Testis (tissue), 2 donors: ENCODE measurements at regions not wholly inside any gene's neighbourhood (a gene's known extent, or its start where the extent isn't known, plus 50 kb on each side); places are given as distances from the start of the nearest gene placed in this dataset.

Source experiments
- CTCF ChIP-seq, 3 experiments: fragments of 450-650 bp in 2 of 3; fragments of 200-600 bp in 1 of 3; sonication (generic) in 1 of 3; IDR thresholded peaks; one replicate each; pipeline ENCODE4 v1.5.1; 2016 to 2019; ENCODE audit warnings: antibody characterized with exemption in 3 of 3, mild to moderate bottlenecking in 2 of 3, moderate library complexity in 1 of 3
- POLR2A ChIP-seq: fragments of 450-650 bp; IDR thresholded peaks from one replicate; pipeline ENCODE4 v1.6.1; 2017; ENCODE audit warnings: antibody characterized with exemption, mild to moderate bottlenecking, moderate library complexity

DNA sequence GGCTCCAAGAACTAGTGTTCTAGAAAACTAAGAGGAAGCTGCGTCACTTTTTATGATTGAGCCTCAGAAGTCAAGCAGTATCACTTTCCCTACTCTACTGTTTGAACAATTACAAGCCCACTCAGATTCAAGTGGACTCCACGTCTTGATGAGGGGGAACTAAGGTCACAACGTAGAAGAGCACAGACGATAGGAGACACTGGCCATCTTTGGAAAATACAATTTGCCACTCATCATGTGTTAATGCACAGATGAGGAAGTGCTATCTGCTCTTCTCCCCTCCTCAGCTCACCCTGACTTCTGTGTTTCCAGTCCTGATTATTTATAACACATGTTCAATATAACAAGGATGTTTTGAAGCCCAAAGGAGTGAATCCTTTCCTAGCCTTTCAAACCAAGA, 76.1 kb upstream of the CYP1B1 start:
- TF ChIP-seq CTCF (IDR thresholded peaks at IDR 0.05) (no peak), POLR2A (no peak)
